ENCODE measurements at regions not wholly inside any gene's neighbourhood (a gene's known extent, or its start where the extent isn't known, plus 50 kb on each side); places are given as distances from the start of the nearest gene placed in this dataset.

GRCh38 chr4:35494955-35495354 lies 749.4 kb downstream of the ARAP2 start:
- WGBS (ENCODE audit: extremely low coverage, insufficient read length, low lambda C conversion rate): no CpG with 5 or more reads among the region's 5 CpGs

More at GRCh38 chr4:35494955-35495354, 749.4 kb downstream of the ARAP2 start:
- no peaks in the 10 kb centered on the region for H3K4me1 ChIP-seq (ENCODE audit: insufficient read depth, low read length)
- no peaks in the 10 kb centered on the region for H3K4me1 Mint-ChIP-seq
- H2BK15ac ChIP-seq (ENCODE audit: low read depth, low read length): no peak overlapping the region
- no peak overlapping the region for H3K56ac ChIP-seq (ENCODE audit: insufficient read length, low read depth, low read length)
- H3K4me3 Mint-ChIP-seq: no peak overlapping the region
- H3K9me3 ChIP-seq (ENCODE audit: control insufficient read depth, low read depth, low read length): peaks cover 4% of the 10 kb centered on the region
- DNase-seq: no peak
- no peak overlapping the region for H2BK120ac ChIP-seq (ENCODE audit: low read depth, low read length, poor library complexity, severe bottlenecking)
- H4K20me1 ChIP-seq (ENCODE audit: control insufficient read depth, insufficient read depth, insufficient read length): no peaks in the 10 kb centered on the region
- H3K27ac Mint-ChIP-seq: no peak overlapping the region
- no peaks in the 10 kb centered on the region; a peak in 1 of 7 replicates for H3K36me3 Mint-ChIP-seq (ENCODE audit: insufficient read depth in 1 of 3, low read depth in 3 of 3)
- no peak overlapping the region for H3K18ac ChIP-seq (ENCODE audit: insufficient read length, low read depth, low read length)
- TF ChIP-seq CTCF (conservative IDR thresholded peaks at IDR 0.05): no peak
- H3T11ph ChIP-seq (ENCODE audit: low read length): no peak overlapping the region
- H3K79me2 ChIP-seq (ENCODE audit: insufficient read depth, low read length): no peaks in the 10 kb centered on the region
- no peak overlapping the region for H4K5ac ChIP-seq (ENCODE audit: insufficient read length, low read depth, low read length)
- H2BK20ac ChIP-seq (ENCODE audit: low read depth, low read length, poor library complexity, severe bottlenecking): no peak overlapping the region
- peaks cover 3 to 15% of the 10 kb centered on the region in 2 experiments; a peak in 4 of 5 replicates for H3K9me3 Mint-ChIP-seq
- H3K79me1 ChIP-seq (ENCODE audit: insufficient read depth, low read depth, low read length, poor library complexity, severe bottlenecking): no peaks in the 10 kb centered on the region
- no peak overlapping the region for H2BK12ac ChIP-seq (ENCODE audit: insufficient read length, low read depth, low read length)
- H3K27me3 ChIP-seq (ENCODE audit: insufficient read depth, low read length): no peaks in the 10 kb centered on the region
- H2AFZ ChIP-seq (ENCODE audit: low read length): no peak overlapping the region
- H3K23me2 ChIP-seq (ENCODE audit: insufficient read length, low read depth, low read length, poor library complexity, severe bottlenecking): no peaks in the 10 kb centered on the region
- H4K8ac ChIP-seq (replicated peaks; ENCODE audit: insufficient read length, low read depth, low read length): no peak overlapping the region
- H3K9ac ChIP-seq (ENCODE audit: extremely low read depth, insufficient read length, low read length): no peak overlapping the region
- H3K27me3 Mint-ChIP-seq (ENCODE audit: low read depth): no peaks in the 10 kb centered on the region
- H3K27ac ChIP-seq (ENCODE audit: insufficient read length, low read depth, low read length): no peak overlapping the region
- no peak overlapping the region; the same call in 1 of the 2 replicates for H3K14ac ChIP-seq (ENCODE audit: insufficient read depth, low read length)
- H4K91ac ChIP-seq (ENCODE audit: insufficient read length, low read depth, low read length): no peak overlapping the region
- H2AK5ac ChIP-seq (ENCODE audit: insufficient read length, low read length): no peak overlapping the region
- no peak overlapping the region for H3K23ac ChIP-seq (ENCODE audit: insufficient read length, low read depth, low read length)
- no peak overlapping the region; the same call in 1 of the 2 replicates for H3K4ac ChIP-seq (ENCODE audit: low read depth, low read length)
- no peak overlapping the region for H3K4me2 ChIP-seq (ENCODE audit: insufficient read depth, insufficient read length, low read length)
- H2BK5ac ChIP-seq (ENCODE audit: insufficient read length, low read length): no peak overlapping the region

All from H9 (cell line).